SK-N-MC (cell line): ENCODE measurements at regions not wholly inside any gene's neighbourhood (a gene's known extent, or its start where the extent isn't known, plus 50 kb on each side); places are given as distances from the start of the nearest gene placed in this dataset.

Experiments used
- DNase-seq: peaks from one replicate; pipeline ENCODE4 v3.0.0-alpha.2; 2011; ENCODE audit warnings: low read depth, low spot score
- H3K27ac ChIP-seq: fragments of 200-600 bp; sonication (generic); 2 replicates; pipeline ENCODE4 v1.5.1; 2016; ENCODE audit warnings: mixed run types
- H3K36me3 ChIP-seq: fragments of 200-600 bp; sonication (generic); 2 replicates; pipeline ENCODE4 v1.6.1; 2017; ENCODE audit warnings: antibody characterized with exemption, low read length, mixed read lengths; ENCODE audit not compliant: insufficient read depth
- H3K4me3 ChIP-seq: fragments of 200-600 bp; sonication (generic); 2 replicates; pipeline ENCODE4 v1.5.1; 2016
- H3K9ac ChIP-seq: fragments of 200-600 bp; sonication (generic); 2 replicates; pipeline ENCODE4 v1.8.0; 2017; ENCODE audit warnings: mixed run types, mixed read lengths; ENCODE audit not compliant: insufficient read length
- H3K9me3 ChIP-seq: fragments of 200-600 bp; sonication (generic); 2 replicates; pipeline ENCODE4 v1.6.1; 2017; ENCODE audit warnings: low read depth, mild to moderate bottlenecking, antibody characterized with exemption, low read length, moderate library complexity, mixed read lengths
- EZH2 ChIP-seq: fragments of 200-600 bp; sonication (generic); IDR thresholded peaks from one replicate; pipeline ENCODE4 v1.6.1; 2017; ENCODE audit warnings: antibody characterized with exemption
- FOXP2 ChIP-seq: optimal IDR thresholded peaks from 2 replicates; pipeline ENCODE3; 2011; ENCODE audit warnings: mild to moderate bottlenecking, moderate library complexity; ENCODE audit not compliant: insufficient read depth; ENCODE audit errors: extremely low read length, control extremely low read depth
- POLR2AphosphoS5 ChIP-seq: IDR thresholded peaks from 2 replicates; pipeline ENCODE4 v1.6.1; 2012; ENCODE audit warnings: mild to moderate bottlenecking, low read depth, low read length, borderline replicate concordance

- Histone ChIP-seq H3K9ac (no peak overlapping the region), H3K36me3 (no peaks in the 10 kb centered on the region), H3K4me3 (no peak overlapping the region), H3K9me3 (no peaks in the 10 kb centered on the region), H3K27ac (no peak overlapping the region)
- no peak for TF ChIP-seq EZH2
- TF ChIP-seq POLR2AphosphoS5, result no peak
- no peak for TF ChIP-seq FOXP2
- DNase-seq, result no peak
Observed at GRCh38 chr2:67309281-67309680, 87.9 kb upstream of the ETAA1 start.

GRCh38 chr2:67311536-67311935 is 85.6 kb upstream of the ETAA1 start:
- DNase-seq, result no peak
- TF ChIP-seq POLR2AphosphoS5, result no peak
- no peak for TF ChIP-seq EZH2
- TF ChIP-seq FOXP2, result no peak
- Histone ChIP-seq H3K9me3 (no peaks in the 10 kb centered on the region), H3K9ac (no peak overlapping the region), H3K4me3 (no peak overlapping the region), H3K27ac (no peak overlapping the region), H3K36me3 (no peaks in the 10 kb centered on the region)

GRCh38 chr2:67312871-67313270 is 84.3 kb upstream of the ETAA1 start:
- DNase-seq, result no peak
- TF ChIP-seq EZH2, result no peak
- TF ChIP-seq FOXP2, result no peak
- no peak for TF ChIP-seq POLR2AphosphoS5
- no peaks in the 10 kb centered on the region for H3K36me3 ChIP-seq
- H3K9me3 ChIP-seq, result no peaks in the 10 kb centered on the region
- no peak overlapping the region for H3K27ac ChIP-seq
- no peak overlapping the region for H3K4me3 ChIP-seq
- H3K9ac ChIP-seq, result no peak overlapping the region

GRCh38 chr2:67313536-67313935 is 83.6 kb upstream of the ETAA1 start:
- H3K36me3 ChIP-seq, result no peaks in the 10 kb centered on the region
- no peak overlapping the region for H3K4me3 ChIP-seq
- no peak overlapping the region for H3K27ac ChIP-seq
- TF ChIP-seq FOXP2, result no peak
- TF ChIP-seq EZH2, result no peak
- H3K9me3 ChIP-seq, result no peaks in the 10 kb centered on the region
- H3K9ac ChIP-seq, result no peak overlapping the region
- no peak for DNase-seq

- TF ChIP-seq POLR2AphosphoS5 (no peak), FOXP2 (no peak), EZH2 (no peak)
- H3K9me3 ChIP-seq, result no peaks in the 10 kb centered on the region
- no peak overlapping the region for H3K9ac ChIP-seq
- no peak for DNase-seq
- no peak overlapping the region for H3K27ac ChIP-seq
- H3K4me3 ChIP-seq, result no peak overlapping the region
- H3K36me3 ChIP-seq, result no peaks in the 10 kb centered on the region
Observed at GRCh38 chr2:67318031-67318430, 79.1 kb upstream of the ETAA1 start.

- Histone ChIP-seq H3K9ac (no peak overlapping the region), H3K27ac (no peak overlapping the region), H3K36me3 (no peaks in the 10 kb centered on the region), H3K4me3 (no peak overlapping the region), H3K9me3 (no peaks in the 10 kb centered on the region)
- DNase-seq, result no peak
- TF ChIP-seq EZH2, result no peak
- no peak for TF ChIP-seq FOXP2
Observed at GRCh38 chr2:67318563-67318962, 78.6 kb upstream of the ETAA1 start.

- DNase-seq, result no peak
- no peaks in the 10 kb centered on the region for H3K9me3 ChIP-seq
- H3K36me3 ChIP-seq, result no peaks in the 10 kb centered on the region
- no peak overlapping the region for H3K27ac ChIP-seq
- H3K9ac ChIP-seq, result no peak overlapping the region
- TF ChIP-seq POLR2AphosphoS5 (no peak), EZH2 (no peak), FOXP2 (no peak)
- no peak overlapping the region for H3K4me3 ChIP-seq
Observed at GRCh38 chr2:67318993-67319481, 78.1 kb upstream of the ETAA1 start.

- no peak overlapping the region for H3K9ac ChIP-seq
- H3K36me3 ChIP-seq, result no peaks in the 10 kb centered on the region
- DNase-seq, result no peak
- H3K27ac ChIP-seq, result peak overlapping the region; percentile 67
- H3K9me3 ChIP-seq, result no peaks in the 10 kb centered on the region
- peak overlapping the region; percentile 50 for H3K4me3 ChIP-seq
- TF ChIP-seq POLR2AphosphoS5 (no peak), FOXP2 (no peak), EZH2 (no peak)
Observed at GRCh38 chr2:67320861-67321587, 76.1 kb upstream of the ETAA1 start.

GRCh38 chr2:67321588-67321903 is 75.6 kb upstream of the ETAA1 start:
- no peaks in the 10 kb centered on the region for H3K36me3 ChIP-seq
- TF ChIP-seq POLR2AphosphoS5, result no peak
- no peak for TF ChIP-seq FOXP2
- TF ChIP-seq EZH2, result no peak
- no peak for DNase-seq
- peak overlapping the region; percentile 67 for H3K27ac ChIP-seq
- no peak overlapping the region for H3K9ac ChIP-seq
- H3K4me3 ChIP-seq, result peak overlapping the region; percentile 50; the same call in 1 of the 2 replicates
- no peaks in the 10 kb centered on the region for H3K9me3 ChIP-seq
